ENCODE measurements at regions not wholly inside any gene's neighbourhood (a gene's known extent, or its start where the extent isn't known, plus 50 kb on each side); places are given as distances from the start of the nearest gene placed in this dataset.
"Not testable (repeated sequence)": the region's sequence is repeated elsewhere in the genome, so short reads cannot be mapped to it uniquely, and the experiment has no call there.

- DNase-seq = not testable (repeated sequence)
These were observed 1205.3 kb downstream of the SLC16A7 start for GRCh38 chr12:60801166-60801565.

- no peak for DNase-seq
These were observed 1207.3 kb downstream of the SLC16A7 start for GRCh38 chr12:60803147-60803546.

- DNase-seq = no peak
These were observed 1209.5 kb downstream of the SLC16A7 start for GRCh38 chr12:60805364-60805763.

GRCh38 chr12:60819794-60820193 is 1224.0 kb downstream of the SLC16A7 start:
- no peak for DNase-seq

GRCh38 chr12:60822580-60822979 is 1226.8 kb downstream of the SLC16A7 start:
- DNase-seq = no peak

- DNase-seq = no peak
These were observed 1234.6 kb downstream of the SLC16A7 start for GRCh38 chr12:60830381-60830780.

GRCh38 chr12:60832290-60832689 is 1236.5 kb downstream of the SLC16A7 start:
- DNase-seq = no peak

GRCh38 chr12:60834372-60834771 is 1238.5 kb downstream of the SLC16A7 start:
- no peak for DNase-seq

GRCh38 chr12:60834806-60835205 is 1239.0 kb downstream of the SLC16A7 start:
- no peak for DNase-seq

- no peak for DNase-seq
These were observed 1240.8 kb downstream of the SLC16A7 start for GRCh38 chr12:60836651-60837050.

- DNase-seq = no peak
These were observed 1246.4 kb downstream of the SLC16A7 start for GRCh38 chr12:60842181-60842580.

GRCh38 chr12:60844101-60844500 is 1248.3 kb downstream of the SLC16A7 start:
- no peak for DNase-seq

GRCh38 chr12:60844875-60845274 is 1249.0 kb downstream of the SLC16A7 start:
- DNase-seq = no peak

GRCh38 chr12:60845696-60846095 is 1249.9 kb downstream of the SLC16A7 start:
- no peak for DNase-seq

- DNase-seq = no peak
These were observed 1251.5 kb downstream of the SLC16A7 start for GRCh38 chr12:60847281-60847680.

- no peak for DNase-seq
These were observed 1253.9 kb downstream of the SLC16A7 start for GRCh38 chr12:60849723-60850122.

GRCh38 chr12:60853407-60853806 is 1257.6 kb downstream of the SLC16A7 start:
- no peak for DNase-seq

- DNase-seq = no peak
These were observed 1267.6 kb downstream of the SLC16A7 start for GRCh38 chr12:60863421-60863820.

GRCh38 chr12:60872219-60872618 is 1276.4 kb downstream of the SLC16A7 start:
- no peak for DNase-seq

- no peak for DNase-seq
These were observed 1277.3 kb downstream of the SLC16A7 start for GRCh38 chr12:60872850-60873713.

- DNase-seq = no peak
These were observed 1278.3 kb downstream of the SLC16A7 start for GRCh38 chr12:60874091-60874490.

- no peak for DNase-seq
These were observed 1325.1 kb downstream of the SLC16A7 start for GRCh38 chr12:60920841-60921495.

- DNase-seq = no peak
These were observed 1325.7 kb downstream of the SLC16A7 start for GRCh38 chr12:60921541-60921940.

GRCh38 chr12:60926256-60926655 is 1330.4 kb downstream of the SLC16A7 start:
- DNase-seq = no peak
